GM21576 (cell line): ENCODE measurements at regions not wholly inside any gene's neighbourhood (a gene's known extent, or its start where the extent isn't known, plus 50 kb on each side); places are given as distances from the start of the nearest gene placed in this dataset.
"Not testable (repeated sequence)": the region's sequence is repeated elsewhere in the genome, so short reads cannot be mapped to it uniquely, and the experiment has no call there.

Experiments used
- ATAC-seq: cut with Tn5 transposase; IDR thresholded peaks from one replicate; pipeline ENCODE4 v1.9.1; 2021; ENCODE audit warnings: mild to moderate bottlenecking, moderate library complexity; ENCODE audit not compliant: unreplicated experiment

- ATAC-seq, result no peak
Measured at GRCh38 chr3:162892921-162893793, 1396.5 kb downstream of the OTOL1 start.

GRCh38 chr3:162897291-162897690, 1400.7 kb downstream of the OTOL1 start:
- ATAC-seq, result no peak

- ATAC-seq, result no peak
Measured at GRCh38 chr3:162932503-162932902, 1435.9 kb downstream of the OTOL1 start.

GRCh38 chr3:162933656-162934055, 1437.0 kb downstream of the OTOL1 start:
- no peak for ATAC-seq

- ATAC-seq, result no peak
Measured at GRCh38 chr3:162936706-162937105, 1440.1 kb downstream of the OTOL1 start.

GRCh38 chr3:162938083-162938482, 1441.5 kb downstream of the OTOL1 start:
- ATAC-seq, result no peak

- no peak for ATAC-seq
Measured at GRCh38 chr3:162945626-162946025, 1449.0 kb downstream of the OTOL1 start.

- ATAC-seq, result no peak
Measured at GRCh38 chr3:162956711-162957110, 1460.1 kb downstream of the OTOL1 start.

- ATAC-seq, result no peak
Measured at GRCh38 chr3:162960269-162960668, 1463.7 kb downstream of the OTOL1 start.

GRCh38 chr3:162970292-162970691, 1473.7 kb downstream of the OTOL1 start:
- ATAC-seq, result no peak

GRCh38 chr3:162971715-162972114, 1475.1 kb downstream of the OTOL1 start:
- ATAC-seq, result no peak

GRCh38 chr3:162973428-162973917, 1476.9 kb downstream of the OTOL1 start:
- ATAC-seq, result no peak

- ATAC-seq, result no peak
Measured at GRCh38 chr3:162978136-162978535, 1481.5 kb downstream of the OTOL1 start.

- ATAC-seq, result no peak
Measured at GRCh38 chr3:162984746-162985145, 1488.1 kb downstream of the OTOL1 start.

GRCh38 chr3:162987085-162987794, 1490.6 kb downstream of the OTOL1 start:
- ATAC-seq, result not testable (repeated sequence)

GRCh38 chr3:162992741-162993140, 1496.1 kb downstream of the OTOL1 start:
- ATAC-seq, result no peak

- ATAC-seq, result no peak
Measured at GRCh38 chr3:162994165-162994564, 1497.6 kb downstream of the OTOL1 start.

GRCh38 chr3:162996368-162996767, 1499.8 kb downstream of the OTOL1 start:
- no peak for ATAC-seq

- no peak for ATAC-seq
Measured at GRCh38 chr3:162998205-162998604, 1501.6 kb downstream of the OTOL1 start.

- ATAC-seq, result no peak
Measured at GRCh38 chr3:163011596-163011995, 1515.0 kb downstream of the OTOL1 start.

- ATAC-seq, result no peak
Measured at GRCh38 chr3:163016251-163016650, 1519.6 kb downstream of the OTOL1 start.

GRCh38 chr3:163018067-163018466, 1521.5 kb downstream of the OTOL1 start:
- no peak for ATAC-seq
